ENCODE measurements at regions not wholly inside any gene's neighbourhood (a gene's known extent, or its start where the extent isn't known, plus 50 kb on each side); places are given as distances from the start of the nearest gene placed in this dataset.

DNA sequence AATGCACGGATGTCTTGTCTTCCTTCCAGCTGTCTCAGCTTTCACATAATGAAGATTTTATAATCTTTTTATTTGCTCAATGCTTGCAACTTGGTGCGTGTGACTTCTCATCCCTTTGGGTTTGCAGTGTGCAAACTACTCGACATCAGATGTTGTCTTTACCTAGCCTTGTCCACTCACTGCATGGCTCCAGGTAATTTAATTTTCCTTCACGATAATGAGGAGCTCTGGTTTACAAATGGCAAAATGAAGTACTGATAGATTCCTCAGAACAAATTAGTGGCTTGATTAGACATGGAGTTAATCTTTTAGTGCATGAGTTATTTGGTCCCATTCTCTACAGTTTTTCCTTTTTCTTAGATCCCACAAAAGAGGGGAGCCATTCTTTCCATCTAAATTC, 603.0 kb downstream of the CCDC171 start (continued):
- TF ChIP-seq, protein P1, sequence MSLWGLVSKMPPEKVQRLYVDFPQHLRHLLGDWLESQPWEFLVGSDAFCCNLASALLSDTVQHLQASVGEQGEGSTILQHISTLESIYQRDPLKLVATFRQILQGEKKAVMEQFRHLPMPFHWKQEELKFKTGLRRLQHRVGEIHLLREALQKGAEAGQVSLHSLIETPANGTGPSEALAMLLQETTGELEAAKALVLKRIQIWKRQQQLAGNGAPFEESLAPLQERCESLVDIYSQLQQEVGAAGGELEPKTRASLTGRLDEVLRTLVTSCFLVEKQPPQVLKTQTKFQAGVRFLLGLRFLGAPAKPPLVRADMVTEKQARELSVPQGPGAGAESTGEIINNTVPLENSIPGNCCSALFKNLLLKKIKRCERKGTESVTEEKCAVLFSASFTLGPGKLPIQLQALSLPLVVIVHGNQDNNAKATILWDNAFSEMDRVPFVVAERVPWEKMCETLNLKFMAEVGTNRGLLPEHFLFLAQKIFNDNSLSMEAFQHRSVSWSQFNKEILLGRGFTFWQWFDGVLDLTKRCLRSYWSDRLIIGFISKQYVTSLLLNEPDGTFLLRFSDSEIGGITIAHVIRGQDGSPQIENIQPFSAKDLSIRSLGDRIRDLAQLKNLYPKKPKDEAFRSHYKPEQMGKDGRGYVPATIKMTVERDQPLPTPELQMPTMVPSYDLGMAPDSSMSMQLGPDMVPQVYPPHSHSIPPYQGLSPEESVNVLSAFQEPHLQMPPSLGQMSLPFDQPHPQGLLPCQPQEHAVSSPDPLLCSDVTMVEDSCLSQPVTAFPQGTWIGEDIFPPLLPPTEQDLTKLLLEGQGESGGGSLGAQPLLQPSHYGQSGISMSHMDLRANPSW (CRISPR knock-in tag; conservative IDR thresholded peaks at IDR 0.05; ENCODE audit: low read depth) = no peak
- TF ChIP-seq ZNF416 (CRISPR knock-in tag; IDR thresholded peaks at IDR 0.05) = no peak
- TF ChIP-seq, protein P2, sequence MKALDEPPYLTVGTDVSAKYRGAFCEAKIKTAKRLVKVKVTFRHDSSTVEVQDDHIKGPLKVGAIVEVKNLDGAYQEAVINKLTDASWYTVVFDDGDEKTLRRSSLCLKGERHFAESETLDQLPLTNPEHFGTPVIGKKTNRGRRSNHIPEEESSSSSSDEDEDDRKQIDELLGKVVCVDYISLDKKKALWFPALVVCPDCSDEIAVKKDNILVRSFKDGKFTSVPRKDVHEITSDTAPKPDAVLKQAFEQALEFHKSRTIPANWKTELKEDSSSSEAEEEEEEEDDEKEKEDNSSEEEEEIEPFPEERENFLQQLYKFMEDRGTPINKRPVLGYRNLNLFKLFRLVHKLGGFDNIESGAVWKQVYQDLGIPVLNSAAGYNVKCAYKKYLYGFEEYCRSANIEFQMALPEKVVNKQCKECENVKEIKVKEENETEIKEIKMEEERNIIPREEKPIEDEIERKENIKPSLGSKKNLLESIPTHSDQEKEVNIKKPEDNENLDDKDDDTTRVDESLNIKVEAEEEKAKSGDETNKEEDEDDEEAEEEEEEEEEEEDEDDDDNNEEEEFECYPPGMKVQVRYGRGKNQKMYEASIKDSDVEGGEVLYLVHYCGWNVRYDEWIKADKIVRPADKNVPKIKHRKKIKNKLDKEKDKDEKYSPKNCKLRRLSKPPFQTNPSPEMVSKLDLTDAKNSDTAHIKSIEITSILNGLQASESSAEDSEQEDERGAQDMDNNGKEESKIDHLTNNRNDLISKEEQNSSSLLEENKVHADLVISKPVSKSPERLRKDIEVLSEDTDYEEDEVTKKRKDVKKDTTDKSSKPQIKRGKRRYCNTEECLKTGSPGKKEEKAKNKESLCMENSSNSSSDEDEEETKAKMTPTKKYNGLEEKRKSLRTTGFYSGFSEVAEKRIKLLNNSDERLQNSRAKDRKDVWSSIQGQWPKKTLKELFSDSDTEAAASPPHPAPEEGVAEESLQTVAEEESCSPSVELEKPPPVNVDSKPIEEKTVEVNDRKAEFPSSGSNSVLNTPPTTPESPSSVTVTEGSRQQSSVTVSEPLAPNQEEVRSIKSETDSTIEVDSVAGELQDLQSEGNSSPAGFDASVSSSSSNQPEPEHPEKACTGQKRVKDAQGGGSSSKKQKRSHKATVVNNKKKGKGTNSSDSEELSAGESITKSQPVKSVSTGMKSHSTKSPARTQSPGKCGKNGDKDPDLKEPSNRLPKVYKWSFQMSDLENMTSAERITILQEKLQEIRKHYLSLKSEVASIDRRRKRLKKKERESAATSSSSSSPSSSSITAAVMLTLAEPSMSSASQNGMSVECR (CRISPR knock-in tag; IDR thresholded peaks at IDR 0.05; ENCODE audit: borderline replicate concordance) = no peak
- TF ChIP-seq ZNF671 (CRISPR knock-in tag; IDR thresholded peaks at IDR 0.05) = no peak
- TF ChIP-seq CREM (CRISPR knock-in tag; IDR thresholded peaks at IDR 0.05) = no peak
- TF ChIP-seq GABPB1 (CRISPR knock-in tag; IDR thresholded peaks at IDR 0.05) = no peak
- TF ChIP-seq, protein P3, sequence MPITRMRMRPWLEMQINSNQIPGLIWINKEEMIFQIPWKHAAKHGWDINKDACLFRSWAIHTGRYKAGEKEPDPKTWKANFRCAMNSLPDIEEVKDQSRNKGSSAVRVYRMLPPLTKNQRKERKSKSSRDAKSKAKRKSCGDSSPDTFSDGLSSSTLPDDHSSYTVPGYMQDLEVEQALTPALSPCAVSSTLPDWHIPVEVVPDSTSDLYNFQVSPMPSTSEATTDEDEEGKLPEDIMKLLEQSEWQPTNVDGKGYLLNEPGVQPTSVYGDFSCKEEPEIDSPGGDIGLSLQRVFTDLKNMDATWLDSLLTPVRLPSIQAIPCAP (CRISPR knock-in tag; IDR thresholded peaks at IDR 0.05) = no peak

DNA sequence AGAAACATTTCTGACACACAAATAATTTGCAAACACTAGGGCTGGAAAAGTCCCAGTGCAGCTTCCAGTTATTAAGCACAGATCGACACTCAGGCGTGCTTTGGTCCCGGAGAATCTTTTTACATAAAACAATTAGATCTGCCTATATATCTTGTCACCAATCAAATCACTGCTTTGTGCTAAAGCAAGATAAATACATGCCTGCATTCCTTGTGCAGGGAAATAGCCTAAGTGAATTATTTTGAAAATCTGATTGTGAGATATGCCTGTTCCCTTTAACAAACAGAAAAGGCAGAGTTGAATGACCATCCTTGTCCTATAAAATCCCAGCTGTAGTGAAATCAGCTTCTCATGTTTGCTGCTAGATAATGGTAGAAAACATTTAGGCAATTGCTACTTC, 604.4 kb downstream of the CCDC171 start:
- no peaks in the 10 kb centered on the region for H3K9me3 Mint-ChIP-seq
- ATAC-seq = no peak
- TF ChIP-seq, protein P4, sequence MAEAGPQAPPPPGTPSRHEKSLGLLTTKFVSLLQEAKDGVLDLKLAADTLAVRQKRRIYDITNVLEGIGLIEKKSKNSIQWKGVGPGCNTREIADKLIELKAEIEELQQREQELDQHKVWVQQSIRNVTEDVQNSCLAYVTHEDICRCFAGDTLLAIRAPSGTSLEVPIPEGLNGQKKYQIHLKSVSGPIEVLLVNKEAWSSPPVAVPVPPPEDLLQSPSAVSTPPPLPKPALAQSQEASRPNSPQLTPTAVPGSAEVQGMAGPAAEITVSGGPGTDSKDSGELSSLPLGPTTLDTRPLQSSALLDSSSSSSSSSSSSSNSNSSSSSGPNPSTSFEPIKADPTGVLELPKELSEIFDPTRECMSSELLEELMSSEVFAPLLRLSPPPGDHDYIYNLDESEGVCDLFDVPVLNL (CRISPR knock-in tag; IDR thresholded peaks at IDR 0.05; ENCODE audit: borderline replicate concordance, low read depth) = no peak
- TF ChIP-seq, protein P5, sequence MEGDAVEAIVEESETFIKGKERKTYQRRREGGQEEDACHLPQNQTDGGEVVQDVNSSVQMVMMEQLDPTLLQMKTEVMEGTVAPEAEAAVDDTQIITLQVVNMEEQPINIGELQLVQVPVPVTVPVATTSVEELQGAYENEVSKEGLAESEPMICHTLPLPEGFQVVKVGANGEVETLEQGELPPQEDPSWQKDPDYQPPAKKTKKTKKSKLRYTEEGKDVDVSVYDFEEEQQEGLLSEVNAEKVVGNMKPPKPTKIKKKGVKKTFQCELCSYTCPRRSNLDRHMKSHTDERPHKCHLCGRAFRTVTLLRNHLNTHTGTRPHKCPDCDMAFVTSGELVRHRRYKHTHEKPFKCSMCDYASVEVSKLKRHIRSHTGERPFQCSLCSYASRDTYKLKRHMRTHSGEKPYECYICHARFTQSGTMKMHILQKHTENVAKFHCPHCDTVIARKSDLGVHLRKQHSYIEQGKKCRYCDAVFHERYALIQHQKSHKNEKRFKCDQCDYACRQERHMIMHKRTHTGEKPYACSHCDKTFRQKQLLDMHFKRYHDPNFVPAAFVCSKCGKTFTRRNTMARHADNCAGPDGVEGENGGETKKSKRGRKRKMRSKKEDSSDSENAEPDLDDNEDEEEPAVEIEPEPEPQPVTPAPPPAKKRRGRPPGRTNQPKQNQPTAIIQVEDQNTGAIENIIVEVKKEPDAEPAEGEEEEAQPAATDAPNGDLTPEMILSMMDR (IDR thresholded peaks at IDR 0.05) = no peak
- TF ChIP-seq JAZF1 (CRISPR knock-in tag; IDR thresholded peaks at IDR 0.05) = no peak
- TF ChIP-seq JUN (CRISPR knock-in tag; IDR thresholded peaks at IDR 0.05) = no peak
- TF ChIP-seq HMGA2 (CRISPR knock-in tag; IDR thresholded peaks at IDR 0.05) = no peak
- TF ChIP-seq ESRRA (CRISPR knock-in tag; IDR thresholded peaks at IDR 0.05; ENCODE audit: borderline replicate concordance) = no peak
- TF ChIP-seq, protein P6, sequence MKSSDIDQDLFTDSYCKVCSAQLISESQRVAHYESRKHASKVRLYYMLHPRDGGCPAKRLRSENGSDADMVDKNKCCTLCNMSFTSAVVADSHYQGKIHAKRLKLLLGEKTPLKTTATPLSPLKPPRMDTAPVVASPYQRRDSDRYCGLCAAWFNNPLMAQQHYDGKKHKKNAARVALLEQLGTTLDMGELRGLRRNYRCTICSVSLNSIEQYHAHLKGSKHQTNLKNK (CRISPR knock-in tag; IDR thresholded peaks at IDR 0.05) = no peak
- TF ChIP-seq, protein P3 (CRISPR knock-in tag; IDR thresholded peaks at IDR 0.05) = no peak
- TF ChIP-seq, protein P2 (CRISPR knock-in tag; IDR thresholded peaks at IDR 0.05; ENCODE audit: borderline replicate concordance) = no peak
- TF ChIP-seq GRHL2 (CRISPR knock-in tag; IDR thresholded peaks at IDR 0.05; ENCODE audit: insufficient replicate concordance, severe bottlenecking) = no peak
- TF ChIP-seq, protein P7, sequence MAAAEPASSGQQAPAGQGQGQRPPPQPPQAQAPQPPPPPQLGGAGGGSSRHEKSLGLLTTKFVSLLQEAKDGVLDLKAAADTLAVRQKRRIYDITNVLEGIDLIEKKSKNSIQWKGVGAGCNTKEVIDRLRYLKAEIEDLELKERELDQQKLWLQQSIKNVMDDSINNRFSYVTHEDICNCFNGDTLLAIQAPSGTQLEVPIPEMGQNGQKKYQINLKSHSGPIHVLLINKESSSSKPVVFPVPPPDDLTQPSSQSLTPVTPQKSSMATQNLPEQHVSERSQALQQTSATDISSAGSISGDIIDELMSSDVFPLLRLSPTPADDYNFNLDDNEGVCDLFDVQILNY (CRISPR knock-in tag; IDR thresholded peaks at IDR 0.05) = no peak
- no peaks in the 10 kb centered on the region for H3K36me3 Mint-ChIP-seq
- ChIA-PET CTCF (no interaction called here), POLR2A (no interaction called here)
- no peak overlapping the region for H3K4me3 Mint-ChIP-seq
- peaks cover 10% of the 10 kb centered on the region for H3K4me1 Mint-ChIP-seq
- no peak overlapping the region for H3K27ac Mint-ChIP-seq
- no peak for DNase-seq (ENCODE audit: low spot score)
- H3K27me3 Mint-ChIP-seq (ENCODE audit: low read depth) = peaks cover 31% of the 10 kb centered on the region
